GM10266 (cell line): ENCODE measurements at regions not wholly inside any gene's neighbourhood (a gene's known extent, or its start where the extent isn't known, plus 50 kb on each side); places are given as distances from the start of the nearest gene placed in this dataset.

Source experiments
- DNase-seq: peaks from one replicate; pipeline ENCODE4 v3.0.0; 2012; ENCODE audit errors: extremely low spot score
- CTCF ChIP-seq: IDR thresholded peaks from 2 replicates; pipeline ENCODE4 v1.5.1; 2012; ENCODE audit warnings: mild to moderate bottlenecking, low read depth; ENCODE audit not compliant: control insufficient read depth, insufficient read depth; ENCODE audit errors: missing control alignments

- DNase-seq, result no peak
- no peak for TF ChIP-seq CTCF
Measured at GRCh38 chr10:10917031-10917430, 100.6 kb upstream of the CELF2 start.

GRCh38 chr10:10919976-10920375 is 97.7 kb upstream of the CELF2 start:
- no peak for TF ChIP-seq CTCF
- no peak for DNase-seq

GRCh38 chr10:10921826-10922461 is 95.7 kb upstream of the CELF2 start:
- DNase-seq, result no peak
- no peak for TF ChIP-seq CTCF

GRCh38 chr10:10923029-10923651 is 94.5 kb upstream of the CELF2 start:
- no peak for DNase-seq
- TF ChIP-seq CTCF, result no peak

GRCh38 chr10:10925667-10926066 is 92.0 kb upstream of the CELF2 start:
- DNase-seq, result no peak
- no peak for TF ChIP-seq CTCF

- no peak for DNase-seq
- TF ChIP-seq CTCF, result no peak
Measured at GRCh38 chr10:10927608-10928007, 90.1 kb upstream of the CELF2 start.

GRCh38 chr10:10930979-10931743 is 86.5 kb upstream of the CELF2 start:
- no peak for DNase-seq
- TF ChIP-seq CTCF, result peak; percentile 8
